Stimulated activated CD4-positive, alpha-beta T cell treated with anti-CD3 and anti-CD28 coated beads, Interleukin-4, amount 100 ng/mL, for 4 hours (primary cell): ENCODE measurements at regions not wholly inside any gene's neighbourhood (a gene's known extent, or its start where the extent isn't known, plus 50 kb on each side); places are given as distances from the start of the nearest gene placed in this dataset.

ENCODE experiments used
- DNase-seq, 2 experiments: peaks; one replicate each; pipeline ENCODE4 v3.0.0-alpha.2; 2020

DNA sequence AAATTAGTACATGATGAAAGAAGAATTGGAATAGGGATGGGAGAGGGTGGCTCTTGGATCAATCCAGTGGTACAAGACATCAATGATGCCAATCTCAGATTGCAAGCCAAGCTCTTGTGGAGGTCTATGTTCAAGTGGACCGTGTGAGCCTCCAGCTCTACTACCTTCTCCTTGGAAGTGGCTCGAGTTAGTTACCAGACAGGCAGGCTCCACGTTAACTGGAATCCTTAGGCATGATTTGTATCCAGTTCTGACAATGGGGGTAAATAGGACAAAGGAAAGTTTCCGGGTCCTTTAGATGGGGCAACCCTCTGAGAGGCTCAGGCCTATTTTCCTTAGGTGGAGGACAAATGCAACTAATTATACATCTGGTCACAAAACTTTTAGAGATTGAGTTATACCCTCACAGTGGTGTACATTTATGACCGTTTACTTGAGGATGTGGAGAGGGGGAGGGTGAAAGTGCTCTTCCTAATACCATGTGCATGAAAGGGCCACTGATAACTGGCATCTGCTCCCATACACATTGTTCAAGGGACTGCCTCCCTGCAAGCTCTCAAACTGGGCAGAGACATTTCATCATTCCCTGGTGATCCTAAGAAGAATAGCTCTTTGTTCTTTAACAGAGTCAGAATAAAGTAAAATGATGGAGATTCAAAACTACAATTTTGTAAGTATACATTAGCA is 180.2 kb downstream of the SOCS6 start:
- no peak for DNase-seq

DNA sequence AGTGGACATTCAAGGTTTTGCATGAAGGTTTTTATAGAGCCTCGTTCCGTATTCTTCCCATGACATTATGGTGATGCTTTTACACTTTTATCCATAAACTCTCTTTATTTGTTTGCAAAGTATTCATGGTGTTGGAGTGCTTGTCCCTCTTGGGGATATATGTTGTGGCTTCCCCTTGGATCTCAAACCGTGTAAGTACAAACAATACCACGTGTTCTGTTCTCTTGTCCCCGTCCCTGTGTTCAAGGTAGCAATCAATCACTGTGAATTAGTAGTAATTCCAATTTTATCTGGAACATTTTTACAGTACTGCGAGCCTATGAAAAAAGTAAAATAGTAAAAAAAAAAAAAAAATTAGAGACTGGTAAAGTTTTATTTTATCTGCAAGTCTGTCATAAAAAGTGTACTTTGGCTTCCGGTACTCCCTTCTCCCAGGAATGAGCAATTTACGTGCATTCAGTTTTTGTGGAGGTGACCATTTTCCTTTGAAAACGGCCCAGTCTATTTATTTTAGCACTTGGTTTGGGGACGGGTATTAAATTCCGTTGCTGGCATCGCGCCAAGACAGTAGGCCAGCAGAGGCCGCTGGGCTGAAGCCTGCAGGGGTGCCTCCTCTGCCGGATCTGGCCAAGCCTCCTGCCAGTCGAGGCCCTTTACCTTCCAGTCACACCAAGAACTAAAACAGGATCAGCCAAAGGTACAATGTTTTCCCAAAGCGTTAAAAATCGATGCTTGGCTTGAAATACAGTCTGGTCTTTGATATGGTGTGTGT is 175.7 kb downstream of the SOCS6 start:
- DNase-seq, result peak in 1 of 2 experiments; percentile 25

DNA sequence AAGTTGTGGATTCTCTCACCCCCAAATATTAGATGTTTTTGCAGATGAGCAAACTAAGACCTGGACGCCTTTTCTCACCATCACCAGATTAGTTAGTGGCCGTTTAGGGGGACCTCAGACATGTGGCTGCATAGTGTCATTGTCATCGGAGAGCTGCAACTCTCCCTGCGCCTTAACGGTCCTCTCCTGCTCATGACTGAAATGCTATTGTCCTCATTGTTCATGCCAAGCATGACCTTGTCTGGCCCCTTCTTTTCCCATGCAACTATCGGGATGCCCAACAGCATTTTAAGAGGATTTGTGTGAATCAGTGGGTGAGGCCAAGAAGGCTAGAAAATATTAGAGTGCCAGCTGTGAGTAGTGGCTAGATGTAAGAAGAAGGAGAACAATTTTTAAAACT is 174.2 kb downstream of the SOCS6 start:
- DNase-seq, result no peak

DNA sequence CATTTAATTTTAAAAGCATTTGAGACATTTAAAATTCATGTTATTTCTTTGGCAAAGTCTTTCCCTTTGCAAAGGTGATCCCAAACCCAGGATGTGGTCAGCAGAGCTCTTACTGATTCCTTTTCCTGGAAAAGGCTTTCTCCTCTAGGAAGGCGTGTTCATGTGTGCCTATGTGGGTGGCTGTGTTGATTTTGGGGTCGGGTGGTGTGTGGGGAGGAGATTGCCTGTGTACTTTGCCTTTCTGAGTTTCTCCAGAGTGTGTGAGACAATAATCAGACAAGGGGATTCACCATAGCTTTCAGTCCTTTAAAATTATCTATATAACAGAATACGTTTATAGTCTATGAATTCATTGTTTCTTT is 173.2 kb downstream of the SOCS6 start:
- DNase-seq, result no peak

DNA sequence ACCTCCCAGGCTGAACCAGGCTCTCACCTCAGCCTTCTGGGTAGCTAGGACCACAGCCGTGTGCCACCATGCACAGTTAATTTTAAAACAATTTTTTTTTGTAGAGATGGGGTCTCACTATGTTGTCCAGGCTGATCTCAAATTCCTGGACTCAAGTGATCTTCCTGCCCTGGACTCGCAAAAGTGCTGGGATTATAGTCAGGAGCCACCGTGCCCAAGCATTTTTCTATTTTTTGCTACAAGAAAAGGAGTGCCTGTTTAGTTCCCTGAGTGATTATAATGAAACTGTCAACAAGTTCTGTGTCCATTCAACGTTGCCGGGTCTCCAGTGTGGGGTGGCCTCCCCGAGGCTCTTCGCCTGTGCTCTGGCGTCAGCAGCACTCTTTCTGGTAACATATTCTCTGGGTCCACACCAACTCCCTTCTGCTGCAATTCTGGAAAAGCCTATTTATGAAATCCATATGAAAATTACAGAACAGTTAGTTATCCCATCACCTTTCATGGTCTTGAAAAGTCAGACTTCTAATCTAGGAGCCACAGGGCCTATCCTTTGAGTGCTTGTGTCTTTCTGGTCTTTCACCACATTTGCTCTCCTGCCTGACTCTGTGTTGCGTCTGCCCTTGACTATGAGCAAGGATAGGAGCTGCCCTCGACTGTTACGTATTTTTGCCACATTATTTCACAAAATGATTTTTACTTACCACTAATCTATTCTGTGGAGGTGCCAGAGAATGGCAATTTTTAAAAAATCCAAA is 172.7 kb downstream of the SOCS6 start:
- no peak for DNase-seq

DNA sequence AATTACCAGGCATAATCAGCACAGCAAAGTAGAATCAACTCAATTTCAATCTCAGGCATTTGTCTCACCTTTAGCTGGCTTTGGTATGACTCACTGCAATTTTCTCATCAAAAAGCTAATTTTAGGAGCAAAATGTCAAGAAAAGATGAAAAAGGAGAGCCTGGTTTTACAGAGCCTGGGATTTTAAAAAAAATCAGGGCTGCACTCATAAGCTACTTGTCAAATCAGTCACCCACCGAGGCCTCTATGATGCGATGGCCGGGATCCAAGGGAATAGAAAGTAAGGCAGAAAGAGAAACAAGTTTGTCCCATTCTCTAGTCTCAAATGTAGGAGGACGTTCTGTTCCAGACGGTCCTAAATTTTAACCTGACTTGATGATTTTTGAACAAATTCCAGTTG is 170.9 kb downstream of the SOCS6 start:
- no peak for DNase-seq

DNA sequence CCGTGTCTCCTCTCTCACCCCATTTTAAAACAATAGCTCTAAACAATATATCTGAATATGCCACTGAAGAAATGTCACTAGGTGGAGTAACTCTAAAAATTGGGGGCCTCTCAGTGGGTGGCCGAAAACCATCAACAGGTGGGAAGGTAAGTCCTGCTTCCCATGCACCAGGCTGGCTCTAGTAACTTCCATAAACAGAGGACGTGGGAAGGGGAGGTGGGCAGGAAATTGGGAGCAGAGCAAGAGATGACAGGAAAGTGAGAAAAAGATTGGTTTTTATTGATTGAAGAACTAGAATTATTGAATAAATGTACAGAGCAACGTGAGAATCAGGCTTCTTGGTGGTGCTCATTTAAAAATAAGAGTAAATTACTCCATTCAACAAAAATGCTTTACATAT is 170.4 kb downstream of the SOCS6 start:
- DNase-seq, result no peak

DNA sequence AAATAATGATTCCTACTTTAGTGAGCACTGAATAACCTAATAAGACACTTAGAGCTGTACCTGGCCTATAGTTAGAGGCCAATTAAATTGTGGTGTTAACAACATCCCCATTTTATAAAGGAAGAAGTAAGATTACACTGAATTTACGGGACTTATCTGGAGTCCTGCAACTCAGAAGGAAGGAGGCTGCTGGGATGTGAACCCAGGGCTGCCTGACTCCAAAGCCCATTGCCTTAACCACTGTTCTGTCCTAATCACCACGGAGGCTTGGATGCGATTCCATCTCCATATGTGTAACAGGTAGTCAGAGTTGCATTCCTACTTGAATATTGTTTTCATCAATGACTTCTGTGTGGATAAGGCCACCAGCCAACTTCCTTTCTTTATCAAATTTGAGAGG is 168.9 kb downstream of the SOCS6 start:
- no peak for DNase-seq

DNA sequence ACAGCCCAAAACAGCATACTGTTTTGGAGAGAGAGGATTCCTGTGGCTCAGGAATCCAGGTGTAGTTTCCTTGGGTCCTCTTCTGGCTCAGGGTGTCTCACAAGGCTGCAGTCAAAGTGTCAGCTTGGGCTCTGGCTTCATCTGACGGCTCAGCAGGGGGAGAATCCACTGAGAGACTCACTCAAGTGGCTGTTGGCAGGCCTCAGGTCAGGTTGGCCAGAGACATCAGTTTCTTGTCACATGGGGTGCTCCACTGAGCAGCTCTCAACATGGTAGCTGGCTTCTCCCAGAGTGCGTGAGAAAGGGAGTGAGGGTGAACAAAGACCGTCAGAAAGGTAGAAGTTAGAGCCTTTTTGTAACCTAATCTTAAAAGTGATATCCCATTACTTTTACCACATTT is 168.4 kb downstream of the SOCS6 start:
- DNase-seq, result no peak

DNA sequence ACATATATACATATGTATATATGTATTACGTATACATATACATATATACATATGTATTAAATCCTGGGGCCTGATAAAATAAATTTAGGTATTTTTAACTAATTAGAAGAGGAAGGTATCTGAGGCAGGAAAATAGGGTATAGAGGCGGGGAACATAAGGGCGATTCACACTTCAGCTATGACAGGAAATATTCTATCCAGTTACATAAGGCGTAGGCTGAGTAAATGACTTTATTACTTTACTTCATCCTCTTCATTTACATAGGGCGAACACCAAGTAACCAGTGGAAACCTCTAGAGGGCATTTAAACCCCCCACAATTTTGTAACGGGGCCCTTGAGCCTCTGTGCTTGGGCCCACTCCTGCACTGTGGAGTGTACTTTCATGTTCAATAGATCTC is 167.5 kb downstream of the SOCS6 start:
- DNase-seq, result no peak

DNA sequence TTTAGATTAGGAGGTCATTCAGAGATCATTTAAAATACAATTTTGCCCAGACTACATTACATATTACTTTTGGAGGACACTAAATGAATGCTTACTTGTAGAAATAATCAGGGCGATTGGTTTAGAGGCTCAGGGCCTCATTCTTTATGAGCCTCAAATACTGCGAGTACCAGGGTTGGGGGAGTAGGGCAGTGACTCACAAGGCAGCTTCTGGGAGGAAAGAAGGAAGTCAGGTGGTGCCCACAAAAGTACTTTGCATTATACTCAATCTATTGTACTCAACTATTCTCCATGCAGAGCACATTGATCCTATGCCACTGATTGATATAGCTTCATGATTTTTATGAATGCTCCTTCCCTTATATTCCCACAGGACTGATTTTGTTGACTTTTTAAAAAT is 166.9 kb downstream of the SOCS6 start:
- no peak for DNase-seq

DNA sequence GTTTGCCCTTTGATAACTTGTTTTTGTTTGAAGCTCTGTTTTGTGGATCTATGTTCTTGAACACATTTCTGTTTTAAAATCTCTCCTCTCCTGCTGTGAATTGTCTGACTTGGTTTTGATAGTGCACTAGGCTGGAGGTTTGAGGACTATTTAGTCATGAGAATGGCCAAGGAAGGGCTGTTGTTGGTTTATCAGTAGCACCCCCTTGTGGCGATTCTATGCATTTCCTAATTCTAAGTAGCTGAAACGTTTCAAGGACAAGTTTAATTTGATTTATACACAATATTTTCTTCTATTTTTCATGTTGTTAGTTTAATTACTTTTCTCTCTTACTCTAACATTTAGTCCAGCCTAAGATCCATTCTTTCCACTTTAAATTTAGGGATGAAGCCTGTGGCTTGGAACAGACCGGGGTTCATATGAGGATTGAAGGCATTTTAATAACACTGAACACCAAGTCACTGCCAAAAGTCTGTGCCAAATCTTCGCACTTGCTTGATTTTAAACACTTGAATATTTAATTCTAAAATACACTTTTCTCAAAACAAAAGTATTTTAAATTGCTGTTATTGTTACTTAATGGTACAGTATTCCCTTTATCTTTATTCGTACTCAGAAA is 166.0 kb downstream of the SOCS6 start:
- DNase-seq, result no peak

DNA sequence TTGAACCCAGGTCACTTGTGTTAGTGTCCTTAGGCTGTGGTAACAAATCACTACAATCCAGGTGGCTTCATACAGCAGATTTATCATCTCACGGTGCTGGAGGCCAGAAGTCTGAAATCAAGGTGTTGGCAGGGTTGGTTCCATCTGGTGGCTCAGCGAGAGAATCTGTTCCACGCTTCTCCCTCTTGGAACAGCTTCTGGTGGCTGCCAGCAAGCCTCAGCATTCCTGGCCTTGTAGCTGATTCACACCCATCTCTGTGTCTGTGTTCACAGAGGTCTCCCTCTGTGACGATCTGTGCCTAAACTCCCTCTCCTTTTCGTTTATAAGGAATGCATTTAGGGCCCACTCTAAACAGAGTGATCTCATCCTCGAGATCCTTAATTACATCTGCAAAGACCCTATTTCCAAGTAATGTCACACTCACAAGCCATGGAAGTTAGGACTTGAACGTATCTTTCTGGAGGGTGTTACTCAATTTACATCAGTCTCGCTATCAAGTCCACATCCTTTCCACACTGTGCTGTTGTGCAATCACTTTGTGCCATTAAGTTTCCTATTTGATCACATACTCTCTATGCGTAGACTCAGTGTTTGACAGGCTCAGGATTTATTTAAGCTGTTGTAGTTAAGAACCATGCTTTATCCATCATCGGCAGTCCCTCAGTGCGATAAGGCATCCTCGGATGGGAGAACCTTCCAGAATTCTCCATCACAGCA is 164.4 kb downstream of the SOCS6 start:
- DNase-seq, result no peak

DNA sequence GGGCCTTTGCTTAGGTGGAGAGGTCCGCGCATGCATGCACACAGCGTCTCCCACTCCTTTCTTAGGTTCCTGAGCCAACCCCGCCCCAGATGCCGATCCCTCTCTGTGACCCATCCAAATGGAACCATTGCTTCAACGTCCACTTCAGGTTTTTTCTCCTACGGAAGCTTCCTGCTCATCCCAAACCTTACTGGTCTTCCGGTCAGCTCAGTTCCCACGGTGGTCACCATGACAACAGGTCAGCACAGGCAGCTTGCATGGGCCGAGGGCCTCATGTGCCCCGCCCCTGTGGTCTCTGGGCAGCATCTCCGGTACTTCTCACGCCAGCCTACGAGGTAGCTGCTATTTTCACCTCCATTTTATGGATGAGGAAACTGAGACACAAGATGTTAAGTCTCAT is 163.7 kb downstream of the SOCS6 start:
- no peak for DNase-seq

DNA sequence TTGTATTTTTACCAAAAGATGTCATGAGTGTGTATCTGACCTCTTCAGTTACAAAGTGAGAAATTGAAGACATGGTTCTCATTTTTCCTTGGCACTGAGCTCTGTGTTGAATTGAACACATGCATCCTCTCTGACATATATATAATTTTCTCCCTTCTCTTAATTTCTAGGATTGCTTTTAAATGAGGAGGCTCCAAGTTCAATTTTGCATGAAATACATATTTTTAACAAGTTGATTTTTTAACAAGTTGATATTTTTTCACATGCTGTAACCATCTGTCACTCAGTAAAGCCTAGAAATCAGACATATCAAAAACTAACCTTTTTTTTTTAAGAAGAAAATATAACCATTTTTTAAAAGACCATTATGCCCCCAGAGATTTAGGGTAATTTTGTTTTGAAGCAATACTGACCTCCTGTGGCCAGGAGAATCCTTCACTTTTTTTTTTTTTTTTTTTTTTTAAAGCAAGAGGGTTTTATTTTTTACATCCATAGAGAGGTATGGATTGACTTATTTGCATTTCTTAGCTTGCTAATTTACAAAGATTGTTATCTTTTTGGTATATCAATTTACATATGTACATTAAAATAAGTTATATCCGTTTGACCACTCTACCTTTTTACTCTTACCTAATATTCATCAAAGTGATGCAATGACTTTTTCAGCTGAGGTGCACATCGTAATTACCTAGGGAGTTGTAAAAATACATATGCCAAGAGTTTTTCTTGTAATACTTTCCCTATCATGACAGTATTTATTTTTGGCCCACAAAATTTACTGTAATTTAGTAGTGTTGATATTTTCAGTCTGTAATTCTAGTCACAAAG is 161.8 kb downstream of the SOCS6 start:
- no peak for DNase-seq

DNA sequence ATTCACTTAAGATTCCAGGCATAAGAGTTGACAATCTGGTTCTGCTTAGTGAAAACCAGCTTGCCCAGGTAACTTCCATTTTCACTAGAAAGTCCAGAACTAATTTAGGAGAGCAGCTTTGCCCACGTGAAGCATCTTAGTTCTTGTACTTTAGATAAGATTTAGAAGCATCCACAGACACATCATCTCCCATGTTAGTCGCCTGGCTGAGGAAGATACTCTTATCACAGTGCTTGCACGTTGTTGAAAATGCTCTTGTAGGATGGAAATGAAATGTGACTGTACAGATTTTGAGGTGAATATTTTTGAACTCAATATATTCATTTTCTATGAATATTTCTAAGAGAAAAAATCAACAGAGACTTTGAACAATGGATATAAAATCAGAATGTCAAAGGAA is 159.7 kb downstream of the SOCS6 start:
- no peak for DNase-seq

DNA sequence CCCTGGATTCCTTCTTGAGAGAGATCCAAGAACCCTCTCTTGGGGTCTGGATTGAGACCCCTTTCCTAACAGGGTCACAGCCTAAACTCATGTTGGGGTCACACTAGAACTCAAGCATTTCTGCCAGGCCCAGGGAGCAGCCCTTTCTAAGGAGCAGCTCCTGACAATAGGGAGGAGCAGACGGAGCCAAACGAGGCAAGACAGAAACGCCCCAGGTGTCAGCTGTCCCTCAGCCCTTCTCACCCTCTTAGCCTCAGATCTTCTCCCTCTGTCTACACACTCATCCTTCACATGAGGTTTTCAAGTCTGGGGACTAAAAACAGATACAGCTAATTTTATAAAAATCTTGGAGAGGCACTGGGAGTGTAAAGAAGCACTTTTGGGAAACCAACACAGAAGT is 157.2 kb downstream of the SOCS6 start:
- no peak for DNase-seq

DNA sequence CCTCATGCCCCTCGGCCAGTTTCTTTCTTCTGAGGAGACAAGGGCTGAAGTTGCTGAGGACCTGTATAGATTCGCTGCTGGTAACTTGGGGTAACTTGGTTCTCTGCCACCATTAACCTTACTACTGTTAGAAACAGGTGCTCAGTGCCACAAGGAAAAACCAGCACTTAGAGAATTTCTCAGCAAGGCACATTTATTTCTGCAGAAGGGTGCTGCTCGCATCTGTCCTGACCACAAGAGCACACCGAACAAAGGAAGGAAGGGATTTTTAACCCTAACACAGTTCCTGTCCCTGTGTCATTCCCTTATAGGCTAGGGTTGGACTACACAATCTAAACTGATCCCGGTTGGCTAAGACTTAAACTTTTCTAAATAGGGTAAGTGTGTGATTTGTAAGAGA is 154.1 kb downstream of the SOCS6 start:
- no peak for DNase-seq

DNA sequence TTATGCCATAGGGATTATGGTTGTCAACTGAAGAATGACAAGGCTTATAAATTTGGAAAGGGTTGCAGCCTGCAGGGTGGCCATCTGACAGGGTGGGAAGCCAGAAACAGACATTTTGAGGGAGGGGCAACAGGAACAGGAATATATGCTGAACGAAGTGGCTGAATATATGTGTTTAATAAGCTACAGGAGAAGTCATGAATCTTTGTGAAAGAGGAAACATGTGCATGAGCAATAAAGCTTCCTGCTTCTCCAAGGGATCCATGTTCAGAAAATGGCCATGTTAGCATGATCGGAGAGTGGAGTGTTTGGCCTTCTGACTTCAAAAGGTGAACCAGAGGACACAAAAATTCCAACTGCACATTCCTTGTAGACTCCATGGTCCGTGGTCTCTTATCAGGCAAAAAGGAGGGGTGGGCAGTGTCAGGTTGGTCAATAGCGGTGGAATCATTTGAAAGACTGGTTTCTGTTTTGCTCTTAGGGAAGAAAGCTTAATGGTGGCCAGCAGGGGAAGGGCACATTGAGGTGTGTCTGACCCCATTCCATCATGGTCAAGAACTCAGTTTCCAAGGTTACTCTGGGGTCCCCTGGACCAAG is 144.1 kb downstream of the SOCS6 start:
- no peak for DNase-seq

DNA sequence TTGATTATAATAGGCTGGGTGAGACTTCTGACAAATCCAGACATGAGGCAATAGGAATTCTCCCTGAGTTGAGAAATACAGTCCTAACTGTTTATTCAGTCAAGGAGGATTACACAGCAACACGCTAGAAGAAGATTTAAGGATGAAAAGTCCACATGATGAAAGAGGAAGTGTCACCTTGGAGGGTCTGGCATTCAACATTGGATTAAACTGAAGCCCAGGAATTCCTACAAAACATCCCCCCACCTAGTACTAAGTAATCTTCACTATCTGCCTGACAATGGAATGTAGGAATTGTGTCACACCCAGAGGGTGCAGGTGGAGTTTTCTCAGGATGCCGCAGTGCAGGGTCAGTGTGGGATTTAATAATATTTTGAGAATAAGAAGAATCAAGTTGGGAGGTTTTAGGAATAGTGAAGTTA is 142.4 kb downstream of the SOCS6 start:
- DNase-seq, result no peak

DNA sequence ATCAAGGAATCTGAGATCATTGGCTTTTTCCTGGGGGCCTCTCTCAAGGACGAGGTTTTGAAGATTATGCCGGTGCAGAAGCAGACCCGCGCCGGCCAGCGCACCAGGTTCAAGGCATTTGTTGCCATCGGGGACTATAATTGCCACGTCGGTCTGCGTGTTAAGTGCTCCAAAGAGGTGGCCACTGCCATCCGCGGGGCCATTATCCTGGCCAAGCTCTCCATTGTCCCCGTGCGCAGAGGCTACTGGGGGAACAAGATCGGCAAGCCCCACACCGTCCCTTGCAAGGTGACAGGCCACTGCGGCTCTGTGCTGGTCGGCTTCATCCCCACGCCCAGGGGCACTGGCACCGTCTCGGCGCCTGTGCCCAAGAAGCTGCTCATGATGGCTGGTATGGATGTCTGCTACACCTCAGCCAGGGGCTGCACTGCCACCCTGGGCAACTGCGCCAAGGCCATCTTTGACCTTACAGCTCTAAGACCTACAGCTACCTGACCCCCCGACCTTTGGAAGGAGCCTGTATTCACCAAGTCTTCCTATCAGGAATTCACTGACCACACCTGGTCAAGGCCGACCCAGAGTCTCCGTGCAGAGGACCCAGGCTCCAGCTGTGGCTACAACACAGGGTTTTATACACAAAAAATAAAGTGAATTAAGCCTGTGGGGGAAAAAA is 141.8 kb downstream of the SOCS6 start:
- no peak for DNase-seq
